HG02763 (cell line): ENCODE measurements at regions not wholly inside any gene's neighbourhood (a gene's known extent, or its start where the extent isn't known, plus 50 kb on each side); places are given as distances from the start of the nearest gene placed in this dataset.

ENCODE experiments used
- ATAC-seq: cut with Tn5 transposase; IDR thresholded peaks from one replicate; pipeline ENCODE4 v1.9.1; 2021; ENCODE audit warnings: mild to moderate bottlenecking, moderate library complexity; ENCODE audit not compliant: unreplicated experiment

DNA sequence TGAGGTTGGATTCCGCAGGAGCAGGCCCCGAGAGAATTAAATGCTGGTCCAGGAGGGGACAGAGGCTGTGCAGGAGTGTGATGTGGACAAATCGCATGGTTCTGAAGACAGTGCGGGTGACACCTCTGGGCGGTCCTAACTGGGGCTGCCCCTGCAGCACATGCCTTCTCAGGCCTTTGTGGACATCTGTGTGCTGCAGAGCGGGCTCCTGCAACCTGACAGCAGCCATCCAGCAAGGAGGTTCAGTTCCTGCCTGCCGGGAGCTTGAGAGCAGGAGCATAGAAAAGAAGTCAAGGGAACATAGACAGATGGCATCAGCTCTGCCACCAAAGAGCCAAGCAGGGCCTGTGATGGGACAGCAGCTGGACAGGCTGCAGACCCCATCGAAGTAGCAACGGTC, 135.9 kb upstream of the PPP2R2D start:
- ATAC-seq, result no peak

DNA sequence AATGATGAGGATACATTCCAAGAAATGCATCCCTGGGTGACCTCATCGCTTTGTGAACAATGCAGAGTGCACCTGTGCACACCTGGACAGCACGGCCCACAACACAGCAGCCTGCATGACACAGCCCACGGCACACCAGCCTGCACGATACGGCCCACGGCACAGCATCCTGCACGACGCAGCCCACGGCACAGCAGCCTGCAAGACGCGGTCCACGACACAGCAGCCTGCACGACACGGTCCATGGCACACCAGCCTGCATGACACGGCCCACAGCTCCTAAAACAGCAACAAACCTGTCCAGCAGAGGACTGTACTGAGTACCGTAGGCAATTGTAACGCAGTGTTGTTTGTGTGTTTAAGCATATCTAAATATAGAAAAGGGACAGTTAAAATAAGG, 134.7 kb upstream of the PPP2R2D start:
- no peak for ATAC-seq

DNA sequence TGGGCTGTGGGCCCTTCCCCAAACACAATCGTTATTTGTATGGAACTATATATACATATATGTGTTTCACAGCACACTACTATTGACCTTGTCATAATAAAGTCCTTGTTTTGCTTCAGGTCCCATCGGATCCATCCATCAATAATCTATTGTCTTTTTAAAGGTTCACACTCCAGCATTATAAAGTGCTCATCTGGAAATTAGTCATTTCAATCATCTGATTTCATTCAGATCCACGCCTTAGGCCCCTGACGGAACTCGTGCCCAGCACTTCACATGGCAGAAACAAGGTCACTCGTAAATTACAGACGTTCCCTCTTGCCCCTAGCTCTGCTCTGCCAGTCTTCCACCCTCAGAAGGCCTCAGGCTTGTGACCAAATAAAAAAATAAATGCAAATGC, 133.1 kb upstream of the PPP2R2D start:
- ATAC-seq, result no peak

DNA sequence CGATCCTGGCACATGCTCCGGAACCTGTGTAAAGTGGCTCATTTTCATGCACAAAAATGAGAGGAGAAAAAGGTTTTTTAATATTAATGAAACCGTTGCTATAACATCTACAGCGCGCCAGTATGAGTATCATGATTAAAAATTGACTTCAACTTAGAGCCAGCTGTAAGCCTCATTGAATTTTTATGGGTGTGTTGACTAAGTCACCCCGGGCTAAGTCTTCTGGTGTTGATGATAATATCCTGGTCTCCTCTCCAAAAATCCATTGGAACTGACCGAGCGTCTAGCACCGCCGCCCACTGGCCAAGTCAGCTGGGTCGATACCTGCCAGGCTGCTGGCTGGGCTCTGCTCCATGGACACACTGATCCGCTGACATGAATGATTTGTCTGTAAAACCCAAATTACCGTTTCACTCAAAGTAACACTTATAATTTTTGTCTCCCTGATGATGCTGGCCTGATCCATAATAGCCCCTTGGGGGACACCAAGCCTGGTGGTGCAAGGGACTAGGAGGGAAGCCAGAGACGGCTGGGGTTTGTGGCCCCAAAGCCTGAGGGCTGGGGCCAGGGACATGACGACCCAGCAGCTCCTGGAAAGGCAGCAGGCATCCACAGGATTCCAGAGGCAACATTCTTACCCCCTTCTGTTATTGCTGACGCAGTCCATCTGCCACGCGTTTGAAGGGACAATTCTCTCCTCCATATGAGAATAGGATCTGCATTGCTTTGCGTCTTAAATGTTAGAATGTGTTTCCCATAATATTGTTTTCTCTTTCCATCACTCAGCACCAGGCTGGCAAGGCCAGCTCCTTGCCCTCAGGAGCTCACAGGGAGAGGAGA, 131.0 kb upstream of the PPP2R2D start:
- ATAC-seq, result no peak

DNA sequence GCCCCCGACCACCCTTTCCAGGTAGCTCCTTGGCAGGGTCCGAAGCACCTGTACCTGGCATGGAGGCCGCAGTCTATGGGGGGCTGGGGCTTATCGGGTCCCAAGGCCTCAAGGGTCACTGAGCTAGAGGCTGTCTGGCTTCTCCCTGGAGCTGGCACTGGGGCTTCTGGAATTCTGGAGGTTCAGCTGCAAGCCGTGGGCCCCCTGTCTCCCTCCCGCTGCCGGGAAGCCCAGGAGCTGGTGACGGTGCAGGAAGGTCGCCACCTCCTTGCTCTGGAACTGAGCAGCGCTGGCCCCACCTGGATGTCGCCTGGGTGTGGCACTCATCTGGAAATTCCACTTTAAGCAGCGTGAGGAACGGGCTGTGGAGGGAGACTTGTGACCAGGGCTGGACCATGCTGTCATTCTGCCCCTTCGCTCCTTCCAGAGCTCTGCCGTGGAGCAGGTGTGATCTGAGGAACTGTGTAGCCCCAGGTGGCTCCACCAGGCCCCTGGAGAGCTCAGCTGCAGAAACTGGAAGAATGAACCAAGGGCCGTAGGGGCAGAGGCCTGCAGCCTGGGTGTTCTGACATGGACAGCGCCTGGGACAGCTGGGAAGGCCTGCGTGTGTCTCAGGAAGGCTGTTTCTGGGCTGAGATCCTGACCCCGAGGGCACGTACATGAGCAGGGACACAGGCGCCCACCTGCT, 129.7 kb upstream of the PPP2R2D start:
- ATAC-seq, result no peak

DNA sequence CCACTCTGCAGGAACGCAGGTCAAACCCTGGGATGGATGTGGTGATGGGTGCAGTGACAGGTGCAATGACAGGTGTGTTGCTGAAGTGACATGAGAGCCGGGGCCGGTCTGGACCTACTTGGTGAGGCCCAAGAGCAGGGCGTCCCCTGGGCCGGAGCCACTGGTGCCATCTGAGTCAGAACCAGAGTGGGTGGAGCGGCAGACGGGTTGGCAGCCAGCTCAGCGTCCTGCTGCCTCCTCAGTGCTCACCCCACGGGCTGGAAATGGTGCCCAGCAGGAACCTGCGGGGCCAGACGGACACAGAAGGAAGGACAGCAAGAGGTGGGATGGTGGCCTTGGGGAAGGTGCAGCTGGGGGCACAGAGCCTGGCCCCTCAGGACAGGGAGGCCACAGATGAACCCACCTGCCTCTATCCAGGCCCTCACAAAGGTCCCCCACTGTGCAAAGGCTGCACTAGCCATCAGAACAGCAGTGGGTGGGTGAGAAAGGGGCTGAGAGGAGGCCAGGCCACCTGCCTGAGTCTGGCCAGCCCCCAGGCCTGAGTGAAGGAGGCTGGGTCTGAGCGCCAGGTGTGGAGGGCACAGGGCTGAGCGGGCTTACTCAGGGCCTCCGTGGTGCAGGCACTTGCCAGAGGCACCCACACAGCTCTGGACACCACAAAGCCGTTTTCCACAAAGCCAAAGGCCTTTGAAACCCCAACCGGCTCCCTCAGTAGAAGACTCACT, 129.0 kb upstream of the PPP2R2D start:
- ATAC-seq, result no peak

DNA sequence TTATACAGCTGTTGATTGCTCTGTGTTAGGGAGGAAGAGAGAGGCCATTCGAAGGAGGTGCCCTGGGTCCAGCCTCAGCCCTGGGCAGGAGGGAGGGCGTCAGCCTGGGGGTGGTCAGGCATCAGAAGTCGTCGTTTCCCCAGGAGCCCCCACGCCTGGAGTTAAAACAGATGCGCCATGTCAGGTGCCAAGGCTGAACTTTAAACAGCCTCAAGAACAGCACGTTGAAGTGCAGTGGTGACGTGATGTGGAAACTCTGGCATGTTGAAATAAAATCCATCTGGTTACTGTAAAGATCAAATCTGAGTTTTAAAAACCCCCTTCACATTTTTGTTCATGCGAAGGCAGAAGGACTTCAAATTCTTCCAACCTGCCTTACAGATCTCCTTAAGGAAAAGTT, 128.4 kb upstream of the PPP2R2D start:
- ATAC-seq, result no peak

DNA sequence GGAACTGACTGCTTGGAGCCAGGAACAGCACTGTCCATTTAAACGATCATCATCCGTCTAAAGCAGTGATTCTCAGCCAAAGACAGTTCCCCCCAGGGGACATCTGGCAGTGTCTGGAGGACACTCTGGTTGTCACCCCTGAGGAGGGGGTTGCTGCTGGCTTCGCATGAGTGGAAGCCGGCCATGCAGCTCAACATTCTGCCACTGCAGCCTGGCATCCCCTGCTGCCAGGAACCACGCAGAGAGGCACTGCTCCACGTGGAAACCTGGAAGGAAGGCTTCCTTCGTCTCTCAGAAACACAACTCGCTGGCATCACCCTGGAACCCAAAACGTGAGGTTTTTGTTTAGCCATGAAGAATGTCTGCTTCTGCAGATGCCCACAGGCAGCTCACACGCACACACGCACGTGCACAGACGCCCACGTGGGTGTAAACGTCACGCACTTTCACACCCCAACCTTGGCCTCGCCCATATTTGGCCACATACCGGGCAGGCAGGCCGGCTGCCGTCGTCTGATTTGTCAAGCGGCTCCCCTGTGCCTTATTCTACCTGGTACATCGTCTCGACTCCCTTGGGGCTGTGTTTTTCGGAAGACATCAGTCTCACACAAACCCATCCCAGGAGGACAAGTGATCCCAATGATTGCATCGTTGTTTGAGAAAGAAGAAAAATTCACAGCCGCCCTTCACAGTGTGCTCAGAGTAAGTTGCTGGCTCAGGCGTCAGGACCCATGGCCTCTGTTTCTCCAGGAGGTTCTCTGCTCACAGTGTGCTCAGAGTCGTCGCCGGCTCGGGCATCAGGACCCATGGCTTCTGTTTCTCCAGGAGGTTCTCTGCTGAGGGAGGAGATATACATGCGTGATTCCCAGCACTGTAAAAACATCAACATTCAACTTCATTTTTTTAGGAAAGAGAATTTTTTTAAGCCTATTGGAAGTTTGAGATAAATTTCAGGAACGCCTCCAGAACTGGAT, 127.2 kb upstream of the PPP2R2D start:
- no peak for ATAC-seq

DNA sequence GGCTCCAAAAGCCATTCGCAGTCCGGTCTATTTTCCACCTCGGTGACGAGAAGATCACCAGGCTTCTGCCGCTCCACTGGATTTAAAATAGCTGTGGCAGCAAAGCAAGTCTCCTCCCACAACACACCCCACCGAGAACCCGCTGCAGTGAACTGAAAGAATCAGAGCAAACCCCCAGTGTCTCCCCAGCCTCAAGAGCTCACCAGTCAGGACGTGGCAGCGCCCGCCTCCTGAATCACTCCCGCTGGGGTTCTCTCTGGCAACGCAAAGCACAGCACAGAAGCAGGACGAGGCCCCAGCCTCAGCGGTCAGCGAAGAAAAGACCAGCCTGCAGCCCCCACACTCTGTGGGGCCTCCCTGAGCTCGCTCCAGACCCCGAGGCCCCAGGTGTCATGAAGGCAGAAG, 126.1 kb upstream of the PPP2R2D start:
- no peak for ATAC-seq

DNA sequence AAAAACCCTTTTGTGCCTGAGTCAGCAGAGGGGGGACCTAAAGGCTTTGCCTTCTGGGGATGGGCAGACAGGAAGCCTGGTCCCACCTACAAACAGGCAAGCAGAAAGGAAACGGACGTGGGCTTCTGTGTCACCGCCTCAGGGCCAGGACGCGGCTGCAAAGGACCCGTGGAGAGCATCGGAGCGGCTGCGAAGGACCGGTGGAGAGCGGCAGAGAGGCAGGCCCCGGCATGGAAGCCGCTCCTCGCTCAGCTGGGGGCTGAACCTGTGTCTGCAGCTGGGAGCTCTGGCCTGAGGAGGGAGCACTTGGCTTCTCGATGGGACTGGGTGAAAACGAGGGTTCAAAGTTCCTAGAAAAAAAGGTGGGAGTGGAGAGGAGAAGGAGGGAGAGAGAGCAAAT, 125.4 kb upstream of the PPP2R2D start:
- ATAC-seq, result no peak

DNA sequence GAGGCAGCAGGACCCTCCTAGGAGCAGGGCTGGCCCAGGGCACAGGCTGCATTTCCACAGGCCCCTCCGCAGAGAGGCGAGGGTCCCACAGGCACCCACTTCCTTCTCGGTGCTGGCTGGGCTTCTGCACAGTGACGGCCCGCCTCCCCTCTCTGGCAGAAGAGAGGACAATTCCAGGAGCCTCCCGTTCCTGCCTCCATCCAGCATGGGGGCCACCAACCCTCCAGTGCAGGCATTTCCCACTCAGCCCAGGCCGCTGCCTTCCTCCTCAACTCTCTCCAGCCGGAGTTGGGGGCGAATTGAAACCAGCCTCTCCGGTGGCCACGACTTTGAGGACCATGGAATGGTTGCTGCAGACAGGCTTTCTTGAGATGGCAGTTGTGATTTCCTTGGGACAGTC, 125.0 kb upstream of the PPP2R2D start:
- ATAC-seq, result no peak

DNA sequence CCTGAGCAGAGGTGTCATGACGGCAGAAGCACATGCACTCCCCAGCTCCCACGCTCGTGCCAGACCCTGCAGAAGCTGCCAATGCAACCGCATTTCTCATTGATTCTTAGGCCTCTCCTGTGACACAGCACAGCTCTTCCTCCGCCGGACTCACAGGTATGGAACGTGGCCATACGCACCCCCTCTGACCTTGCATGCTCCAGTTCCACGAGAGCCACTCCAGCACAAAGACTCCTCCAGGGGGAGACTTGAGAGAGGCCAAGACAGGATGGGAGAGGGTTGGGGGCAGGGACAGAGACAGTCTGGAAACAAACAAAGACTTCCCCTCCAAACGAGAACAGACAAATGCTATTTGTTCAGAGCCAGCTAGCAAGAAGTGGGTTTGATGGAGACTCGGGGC, 124.3 kb upstream of the PPP2R2D start:
- no peak for ATAC-seq

DNA sequence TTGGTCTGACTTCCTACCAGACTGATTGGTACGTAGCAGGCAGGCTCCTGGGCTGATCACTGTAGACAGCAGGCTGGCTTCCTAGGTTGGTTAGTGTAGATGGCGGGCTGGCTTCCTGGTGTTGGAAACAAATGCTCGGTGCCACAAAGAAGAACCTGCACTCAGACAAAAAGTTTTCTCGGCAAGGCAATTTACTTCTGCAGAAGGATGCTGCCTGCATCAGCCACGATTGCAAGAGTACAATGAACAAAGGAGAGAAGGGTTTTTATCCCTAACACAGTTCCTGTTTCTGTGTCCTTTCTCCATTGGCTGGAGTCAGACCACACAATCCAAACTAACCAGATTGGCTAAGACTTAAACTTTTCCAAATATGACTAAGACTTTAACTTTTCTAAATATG, 123.6 kb upstream of the PPP2R2D start:
- ATAC-seq, result no peak

DNA sequence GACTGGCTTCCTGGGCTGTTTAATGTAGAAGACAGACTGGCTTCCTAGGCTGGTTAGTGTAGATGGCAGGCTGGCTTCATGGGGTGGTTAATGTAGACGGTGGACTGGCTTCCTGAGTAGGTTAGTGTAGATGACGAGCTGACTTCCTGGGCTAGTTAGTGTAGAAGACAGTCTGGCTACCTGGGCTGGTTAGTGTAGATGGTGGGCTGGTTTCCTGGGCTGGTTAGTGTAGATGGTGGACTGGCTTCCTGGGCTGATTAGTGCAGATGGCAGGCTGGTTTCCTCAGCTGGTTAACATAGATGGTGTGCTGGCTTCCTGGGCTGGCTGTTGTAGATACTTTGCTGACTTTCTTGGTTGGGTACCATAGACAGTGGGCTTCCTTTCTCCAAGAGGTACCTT, 122.9 kb upstream of the PPP2R2D start:
- ATAC-seq, result no peak

DNA sequence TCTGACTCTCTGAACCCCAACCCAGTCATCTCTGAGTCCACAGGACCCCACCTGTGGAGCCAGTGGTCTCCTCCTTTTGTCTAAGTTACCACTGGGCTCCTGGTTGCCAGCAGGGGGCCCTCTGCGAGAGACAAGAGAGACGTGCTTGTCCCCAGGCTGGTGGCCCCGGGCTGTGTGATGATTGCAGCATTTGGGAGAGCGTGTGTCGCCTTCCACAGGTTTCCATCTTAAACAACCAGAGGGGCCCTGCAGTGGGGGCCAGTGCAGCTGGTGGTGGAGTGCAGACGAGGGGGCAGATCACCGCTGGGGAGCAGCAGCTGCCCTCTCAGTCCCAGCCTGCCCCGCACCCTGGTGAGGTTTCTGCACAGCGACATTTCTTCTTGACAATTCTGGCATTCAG, 122.4 kb upstream of the PPP2R2D start:
- ATAC-seq, result no peak

DNA sequence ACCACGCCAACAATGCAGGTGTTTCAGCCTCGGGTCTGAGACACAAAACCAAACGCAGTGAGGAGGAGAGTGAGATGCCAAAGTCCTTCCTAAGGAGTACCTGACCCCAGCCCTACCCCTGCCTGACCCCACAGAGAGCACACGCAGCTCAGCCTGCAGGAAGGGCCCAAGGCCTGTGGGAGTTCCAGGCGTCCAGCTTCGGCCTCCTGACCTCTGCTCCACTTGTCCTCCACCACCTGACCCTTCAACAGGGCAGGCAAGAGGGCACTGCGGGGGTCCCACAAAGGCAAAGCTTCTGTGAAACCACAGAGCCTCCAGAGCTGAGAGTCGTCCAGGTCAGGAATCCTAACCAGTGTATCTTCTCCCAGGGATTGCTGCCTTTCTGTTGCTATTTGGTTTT, 122.0 kb upstream of the PPP2R2D start:
- no peak for ATAC-seq

DNA sequence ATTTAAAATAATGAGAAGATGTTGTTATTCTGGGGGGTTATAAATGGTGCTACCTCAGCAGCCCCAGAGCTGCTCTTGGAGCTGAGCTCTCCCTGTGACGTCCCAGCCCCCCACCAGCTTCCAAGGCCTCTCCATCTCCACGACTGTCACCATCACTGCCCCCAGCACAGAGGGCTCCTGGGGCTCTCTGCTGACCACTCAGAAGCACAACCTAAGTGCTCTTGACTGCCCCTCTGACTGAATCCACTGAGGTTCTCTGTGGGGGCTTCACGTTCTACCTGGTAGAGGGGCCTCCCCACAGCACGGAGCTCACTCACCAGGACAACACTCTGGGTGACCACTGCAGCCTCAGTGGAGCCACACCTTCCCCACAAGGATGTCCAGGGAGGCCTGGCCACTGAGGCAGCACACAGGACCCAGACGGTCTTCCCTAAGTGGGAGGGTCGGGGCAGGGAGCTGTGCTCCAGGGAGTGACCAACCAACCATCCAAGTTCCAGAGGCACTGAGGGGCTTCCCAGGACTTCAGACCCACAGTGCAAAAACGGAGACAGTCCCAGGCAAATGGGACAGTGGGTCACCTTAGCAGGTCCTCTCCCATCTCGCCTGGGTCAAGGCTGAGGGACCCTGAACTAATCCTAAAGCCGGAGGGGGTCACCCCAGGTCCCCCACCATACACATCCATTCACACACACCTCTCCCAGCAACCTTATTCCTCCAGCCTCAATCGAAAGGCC, 121.0 kb upstream of the PPP2R2D start:
- no peak for ATAC-seq

DNA sequence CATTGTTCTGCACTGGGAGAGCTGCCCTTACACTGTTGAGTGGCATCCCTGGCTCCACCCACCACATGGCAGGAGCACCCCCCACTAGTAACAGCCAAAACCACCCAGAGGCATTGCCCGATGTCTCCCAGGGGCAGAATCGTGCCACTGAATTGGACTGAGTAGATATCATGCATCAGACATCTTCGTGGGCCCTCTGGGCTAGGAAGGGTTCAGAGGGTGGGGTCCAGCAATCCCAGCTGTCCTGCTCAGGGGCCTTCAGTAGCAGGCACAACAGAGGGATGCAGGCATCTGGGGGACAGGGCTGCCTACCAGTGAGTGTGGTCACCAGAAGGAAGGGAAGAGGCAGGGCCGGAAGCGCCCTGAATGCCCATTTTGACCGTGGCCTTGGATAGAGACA, 119.7 kb upstream of the PPP2R2D start:
- ATAC-seq, result no peak

DNA sequence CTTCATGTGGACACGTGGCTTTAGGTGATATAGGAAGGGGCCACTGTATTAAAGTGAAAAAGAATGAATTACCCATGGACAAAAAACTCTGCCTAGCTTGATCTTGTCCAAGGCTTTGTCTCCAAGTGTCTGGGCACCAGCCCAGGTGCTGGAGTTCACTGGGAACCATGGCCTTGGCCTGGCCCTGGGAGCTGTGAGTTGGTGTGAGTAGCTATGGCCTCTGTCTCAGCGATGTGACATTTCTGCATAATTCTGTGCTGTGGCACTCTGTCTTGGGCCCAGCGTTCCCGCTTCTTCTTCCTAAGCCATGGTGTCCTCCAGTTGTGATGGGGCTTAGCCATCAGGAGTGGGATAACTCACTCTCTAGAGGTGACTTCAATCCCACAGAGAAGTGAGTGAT, 119.0 kb upstream of the PPP2R2D start:
- no peak for ATAC-seq
